ENCODE measurements at regions not wholly inside any gene's neighbourhood (a gene's known extent, or its start where the extent isn't known, plus 50 kb on each side); places are given as distances from the start of the nearest gene placed in this dataset.

DNA sequence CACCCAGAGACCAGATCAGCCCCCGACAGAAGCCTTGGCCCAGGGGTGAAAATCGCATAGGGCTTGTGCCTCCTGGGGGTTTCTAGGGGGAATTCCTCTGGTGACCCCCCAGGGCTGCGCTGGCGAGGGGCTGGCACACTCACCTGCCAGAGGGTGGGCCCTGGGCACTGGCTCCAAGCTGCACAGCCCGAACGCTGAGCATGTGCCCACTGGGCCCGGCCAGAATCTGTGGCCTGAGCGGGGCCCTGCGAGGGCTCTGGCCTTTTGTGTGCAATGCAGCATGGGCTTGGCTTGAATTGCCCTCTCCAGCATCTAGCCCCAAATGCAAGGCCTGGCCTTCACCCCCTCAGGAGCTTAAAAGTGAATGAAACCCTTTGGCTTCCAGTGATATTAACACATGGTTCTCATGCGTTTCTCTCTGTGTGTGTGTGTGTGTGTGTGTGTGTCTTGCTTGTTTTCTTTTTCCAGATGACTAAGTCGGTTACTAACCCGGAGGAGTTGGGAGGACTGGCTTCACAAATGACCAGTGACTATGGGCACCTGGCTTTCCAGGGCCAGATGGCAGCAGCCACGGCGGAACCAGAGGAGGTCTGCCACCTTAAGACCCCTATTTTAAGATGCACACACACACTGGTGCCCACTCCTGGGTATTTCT lies 259.1 kb upstream of the TPM1 start:
- no peak overlapping the region for H3K27ac ChIP-seq
- H3K4me1 ChIP-seq: peaks cover 29% of the 10 kb centered on the region
- H3K4me2 ChIP-seq: peak overlapping the region; percentile 0; the same call in 1 of the 2 replicates
- no peak overlapping the region for H3K4me3 ChIP-seq
- H3K27me3 ChIP-seq: no peaks in the 10 kb centered on the region; the same call in 1 of the 2 replicates
- TF ChIP-seq Cebpa-rat (IDR thresholded peaks at IDR 0.05): no peak
- H4K20me1 ChIP-seq: no peaks in the 10 kb centered on the region
- no peak overlapping the region for H3K9ac ChIP-seq
- no peaks in the 10 kb centered on the region for H3K36me3 ChIP-seq
- H3K9me3 ChIP-seq: no peaks in the 10 kb centered on the region

DNA sequence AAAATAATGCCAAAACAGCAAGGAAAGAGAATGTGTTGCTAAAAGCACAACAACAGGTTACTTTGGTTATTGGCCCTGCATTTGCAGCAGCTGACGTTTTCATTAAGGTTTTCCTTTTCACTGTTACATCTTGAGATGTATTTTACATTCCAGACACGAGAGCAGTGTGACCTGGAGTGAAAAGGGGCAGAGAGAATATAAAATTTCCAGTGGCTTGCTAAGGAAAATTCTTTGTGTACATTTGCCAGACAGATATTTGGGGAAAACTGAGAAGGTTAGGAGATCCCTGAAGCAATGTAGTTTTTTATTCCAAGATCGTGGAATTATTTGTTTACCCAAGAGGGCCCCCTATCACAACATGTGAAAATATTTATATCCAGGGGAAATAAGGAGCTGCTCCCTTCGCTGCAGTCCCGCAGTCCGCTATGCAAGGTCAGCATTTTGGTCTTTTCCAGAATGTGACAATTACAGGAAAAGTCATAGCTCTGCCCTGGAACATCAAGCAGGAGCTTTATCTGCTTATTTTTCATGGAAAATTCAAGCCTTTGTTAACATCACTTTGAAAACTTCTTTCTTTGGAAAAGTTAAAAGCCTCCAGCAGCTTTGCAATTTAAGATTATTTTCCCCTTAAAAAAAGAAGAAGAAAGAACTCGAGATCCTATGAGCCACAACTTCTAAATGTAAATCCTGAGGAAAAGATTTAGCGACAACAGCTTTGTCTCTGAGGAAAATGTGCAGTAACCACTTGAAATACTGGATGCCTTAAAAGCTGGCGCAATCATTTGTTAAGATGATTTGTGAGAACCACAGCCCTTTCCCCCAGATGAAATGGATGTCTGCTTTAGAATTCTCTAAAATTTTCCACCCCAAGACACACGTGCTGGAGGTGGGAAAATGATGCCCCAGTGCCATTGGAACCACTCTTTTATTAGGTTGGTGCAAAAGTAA lies 256.4 kb upstream of the TPM1 start:
- no peak overlapping the region for H3K27ac ChIP-seq
- H3K9me3 ChIP-seq: no peaks in the 10 kb centered on the region
- no peaks in the 10 kb centered on the region for H3K36me3 ChIP-seq
- peaks cover 42% of the 10 kb centered on the region for H3K4me1 ChIP-seq
- no peak overlapping the region for H3K4me3 ChIP-seq
- H3K9ac ChIP-seq: no peak overlapping the region
- no peaks in the 10 kb centered on the region for H4K20me1 ChIP-seq
- H3K27me3 ChIP-seq: no peaks in the 10 kb centered on the region
- no peak overlapping the region for H3K4me2 ChIP-seq
- TF ChIP-seq Cebpa-rat (IDR thresholded peaks at IDR 0.05): no peak

DNA sequence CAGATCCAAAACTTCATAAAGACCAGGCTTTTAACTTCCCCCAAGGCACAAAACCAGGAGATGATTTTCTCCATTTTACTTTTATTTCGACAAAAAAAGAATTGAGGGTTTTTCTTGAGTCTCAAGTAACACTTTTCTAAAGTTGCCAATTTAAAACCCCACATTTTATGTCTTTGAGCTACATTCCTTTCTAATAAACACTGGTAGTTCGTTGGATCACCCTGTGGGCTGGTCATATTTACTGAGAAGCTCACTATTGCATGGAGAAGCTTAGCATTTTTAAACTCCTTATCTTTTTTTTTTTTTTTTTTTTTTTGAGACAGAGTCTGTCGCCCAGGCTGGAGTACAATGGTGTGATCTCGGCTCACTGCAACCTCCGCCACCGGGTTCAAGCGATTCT lies 255.1 kb upstream of the TPM1 start:
- Histone ChIP-seq H4K20me1 (no peaks in the 10 kb centered on the region), H3K27me3 (no peaks in the 10 kb centered on the region), H3K9ac (no peak overlapping the region), H3K4me1 (peaks cover 42% of the 10 kb centered on the region), H3K27ac (no peak overlapping the region), H3K9me3 (no peaks in the 10 kb centered on the region), H3K36me3 (no peaks in the 10 kb centered on the region), H3K4me3 (no peak overlapping the region), H3K4me2 (no peak overlapping the region)
- no peak for TF ChIP-seq Cebpa-rat (IDR thresholded peaks at IDR 0.05)

DNA sequence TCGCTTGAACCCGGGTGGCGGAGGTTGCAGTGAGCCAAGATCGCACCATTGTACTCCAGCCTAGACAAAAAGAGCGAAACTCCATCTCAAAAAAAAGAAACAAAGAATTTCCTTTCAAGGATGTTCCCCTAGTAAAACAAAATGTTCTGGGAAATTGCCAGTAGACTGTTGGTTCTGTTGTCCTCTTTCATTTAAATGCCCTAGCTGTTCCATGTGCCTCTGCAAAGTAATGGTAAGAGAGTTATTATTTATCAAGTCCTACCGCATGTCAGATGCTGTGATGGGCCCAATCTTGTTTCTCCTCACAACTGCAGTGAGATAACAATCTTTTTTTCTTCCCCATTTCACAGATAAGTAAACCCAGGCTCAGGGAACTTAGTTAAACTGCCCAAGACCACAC lies 254.3 kb upstream of the TPM1 start:
- H3K27ac ChIP-seq: no peak overlapping the region
- no peaks in the 10 kb centered on the region for H3K36me3 ChIP-seq
- H3K4me1 ChIP-seq: peaks cover 42% of the 10 kb centered on the region
- H3K9me3 ChIP-seq: no peaks in the 10 kb centered on the region
- H3K9ac ChIP-seq: no peak overlapping the region
- H3K4me3 ChIP-seq: no peak overlapping the region
- H3K27me3 ChIP-seq: no peaks in the 10 kb centered on the region
- no peak overlapping the region for H3K4me2 ChIP-seq
- H4K20me1 ChIP-seq: no peaks in the 10 kb centered on the region
- no peak for TF ChIP-seq Cebpa-rat (IDR thresholded peaks at IDR 0.05)

DNA sequence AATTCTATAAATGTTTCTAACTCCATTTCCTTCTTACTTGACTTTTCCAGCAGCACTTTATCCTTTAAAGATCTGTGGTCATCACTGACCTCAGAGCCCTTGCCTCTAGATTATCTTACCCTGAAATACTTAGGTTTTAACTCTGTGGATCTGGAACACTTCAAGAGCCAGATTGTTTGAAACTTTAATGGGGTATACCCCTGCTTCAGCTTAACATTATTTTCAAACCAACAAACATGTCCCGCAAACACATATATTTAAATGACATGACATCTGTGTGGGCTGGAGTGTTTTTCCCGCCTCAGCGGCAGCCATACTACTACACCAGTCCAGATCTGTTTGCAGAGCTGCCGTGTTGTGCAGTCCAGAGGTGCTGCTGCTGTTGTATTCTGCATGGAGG lies 252.0 kb upstream of the TPM1 start:
- peaks cover 58% of the 10 kb centered on the region for H3K4me1 ChIP-seq
- H4K20me1 ChIP-seq: no peaks in the 10 kb centered on the region
- no peak for TF ChIP-seq Cebpa-rat (IDR thresholded peaks at IDR 0.05)
- H3K27ac ChIP-seq: no peak overlapping the region
- no peak overlapping the region for H3K9ac ChIP-seq
- no peak overlapping the region for H3K4me3 ChIP-seq
- H3K9me3 ChIP-seq: no peaks in the 10 kb centered on the region
- H3K27me3 ChIP-seq: no peaks in the 10 kb centered on the region
- H3K36me3 ChIP-seq: no peaks in the 10 kb centered on the region
- no peak overlapping the region for H3K4me2 ChIP-seq

DNA sequence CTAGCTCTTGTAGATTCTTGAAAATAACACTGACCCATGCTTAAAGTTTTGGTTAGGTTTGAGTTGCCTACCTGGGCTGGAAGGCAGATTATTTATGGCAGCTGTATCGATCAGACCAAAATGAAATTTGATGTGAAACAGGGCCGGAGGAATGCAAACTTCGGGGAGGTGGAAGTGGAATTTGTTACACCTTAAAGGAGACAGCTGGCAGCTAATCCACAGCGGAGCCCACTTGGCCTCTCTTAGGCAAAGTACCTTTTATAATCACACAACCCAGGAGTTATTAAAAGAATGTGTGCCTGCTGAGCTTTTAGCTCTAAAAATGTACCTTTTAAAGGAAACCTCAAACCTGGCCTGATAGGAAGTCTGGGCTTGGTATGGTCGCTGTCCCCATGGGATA lies 250.9 kb upstream of the TPM1 start:
- no peak for TF ChIP-seq Cebpa-rat (IDR thresholded peaks at IDR 0.05)
- H3K9me3 ChIP-seq: no peaks in the 10 kb centered on the region
- H3K27me3 ChIP-seq: no peaks in the 10 kb centered on the region; the same call in 1 of the 2 replicates
- H3K27ac ChIP-seq: no peak overlapping the region
- H4K20me1 ChIP-seq: no peaks in the 10 kb centered on the region
- H3K9ac ChIP-seq: no peak overlapping the region
- H3K4me3 ChIP-seq: 0 out of 2 replicates have a peak overlapping the region, but pooled peaks have one; percentile 27
- peak overlapping the region; percentile 80 for H3K4me2 ChIP-seq
- H3K36me3 ChIP-seq: no peaks in the 10 kb centered on the region
- peaks cover 58% of the 10 kb centered on the region for H3K4me1 ChIP-seq

DNA sequence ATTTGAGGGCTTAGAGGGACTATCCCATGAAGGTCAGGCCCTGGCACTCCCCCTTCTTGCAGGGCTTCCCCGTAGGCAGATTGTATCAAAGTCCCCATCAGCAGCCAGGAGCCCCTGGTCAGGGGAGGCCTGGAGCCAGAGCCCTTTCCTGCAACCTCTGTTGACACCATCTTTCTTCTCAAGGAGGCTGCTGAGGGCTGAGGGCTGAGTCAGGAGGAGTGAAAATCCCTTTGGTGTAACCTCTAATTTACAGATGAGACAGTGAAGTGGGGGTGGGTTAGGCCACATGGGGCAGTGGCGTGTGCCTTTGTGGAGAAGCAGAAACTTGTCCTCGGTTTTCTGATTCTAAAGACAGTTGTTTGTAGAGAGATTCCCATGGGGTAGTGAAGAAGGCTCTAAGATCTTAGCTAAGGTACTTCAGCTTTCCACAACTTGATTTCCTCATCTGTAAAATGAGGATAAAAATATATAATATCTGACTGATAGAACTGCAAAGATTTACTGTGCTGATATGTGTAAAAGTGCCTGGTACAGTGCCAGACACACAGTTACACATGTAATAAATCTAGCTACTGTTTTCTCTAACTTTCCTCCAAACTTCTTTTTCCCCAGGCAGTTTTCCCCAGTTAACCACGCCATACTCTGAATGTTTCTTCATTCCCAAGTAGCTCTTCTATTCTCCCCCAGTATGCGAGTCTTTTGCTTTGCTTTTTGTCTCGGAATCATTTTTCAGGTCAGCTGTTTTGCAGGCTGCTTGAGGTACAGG lies 249.4 kb upstream of the TPM1 start:
- H3K36me3 ChIP-seq: no peaks in the 10 kb centered on the region
- no peak overlapping the region for H3K27ac ChIP-seq
- peaks cover 58% of the 10 kb centered on the region for H3K4me1 ChIP-seq
- H4K20me1 ChIP-seq: no peaks in the 10 kb centered on the region
- no peak for TF ChIP-seq Cebpa-rat (IDR thresholded peaks at IDR 0.05)
- no peaks in the 10 kb centered on the region for H3K9me3 ChIP-seq
- no peaks in the 10 kb centered on the region; the same call in 1 of the 2 replicates for H3K27me3 ChIP-seq
- no peak overlapping the region for H3K4me3 ChIP-seq
- no peak overlapping the region for H3K9ac ChIP-seq
- H3K4me2 ChIP-seq: peak overlapping the region; percentile 80

DNA sequence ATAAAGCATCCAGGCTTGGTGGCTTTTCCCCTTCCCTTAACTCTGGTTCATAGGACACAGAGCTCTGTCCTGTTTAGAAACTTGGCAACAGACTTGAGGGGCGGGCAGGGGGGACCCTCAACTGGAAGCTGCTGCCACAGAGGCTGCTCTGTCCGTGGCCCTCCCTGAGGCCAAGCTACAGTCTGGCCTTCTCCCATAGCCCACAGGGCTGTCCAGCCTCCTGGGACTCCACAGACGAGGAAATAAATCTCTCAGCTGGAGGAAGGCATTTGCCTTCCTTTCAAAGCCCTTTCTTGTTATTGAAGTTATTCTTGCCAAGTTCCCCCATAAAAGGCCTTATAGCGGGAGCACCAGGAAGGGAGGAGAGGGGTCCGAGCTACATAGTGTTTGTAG lies 248.8 kb upstream of the TPM1 start:
- Histone ChIP-seq H3K27me3 (no peaks in the 10 kb centered on the region; the same call in 1 of the 2 replicates), H3K36me3 (no peaks in the 10 kb centered on the region), H3K4me3 (no peak overlapping the region), H3K4me2 (peak overlapping the region; percentile 80), H3K9me3 (no peaks in the 10 kb centered on the region), H4K20me1 (no peaks in the 10 kb centered on the region), H3K4me1 (peaks cover 58% of the 10 kb centered on the region), H3K27ac (no peak overlapping the region), H3K9ac (no peak overlapping the region)
- TF ChIP-seq Cebpa-rat (IDR thresholded peaks at IDR 0.05): no peak

DNA sequence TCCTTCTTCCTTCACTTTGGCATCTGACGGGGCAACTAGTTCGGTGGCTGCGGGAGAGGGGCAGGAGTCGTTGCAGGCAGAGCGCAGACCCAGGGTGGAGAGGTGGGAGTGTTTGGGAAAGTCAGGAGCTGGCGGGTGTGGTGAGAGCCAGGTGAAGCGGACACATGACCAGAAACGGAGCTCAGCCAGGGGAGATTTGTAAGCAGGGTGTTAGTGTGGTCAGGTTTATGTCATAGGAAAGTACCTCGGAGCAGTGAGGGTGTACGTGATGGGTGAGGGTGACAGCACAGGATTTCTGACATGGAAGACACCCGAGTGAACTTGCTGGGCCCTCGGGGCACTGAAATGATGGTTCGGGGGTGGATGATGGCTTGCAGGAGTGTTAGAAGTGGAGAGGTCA lies 247.4 kb upstream of the TPM1 start:
- H3K27me3 ChIP-seq: no peaks in the 10 kb centered on the region; the same call in 1 of the 2 replicates
- H4K20me1 ChIP-seq: no peaks in the 10 kb centered on the region
- H3K36me3 ChIP-seq: no peaks in the 10 kb centered on the region
- H3K27ac ChIP-seq: no peak overlapping the region
- H3K9me3 ChIP-seq: no peaks in the 10 kb centered on the region
- H3K4me2 ChIP-seq: no peak overlapping the region
- H3K4me1 ChIP-seq: peaks cover 48% of the 10 kb centered on the region
- no peak for TF ChIP-seq Cebpa-rat (IDR thresholded peaks at IDR 0.05)
- H3K9ac ChIP-seq: no peak overlapping the region
- no peak overlapping the region for H3K4me3 ChIP-seq

All from BLaER1 (cell line).